H1 (cell line): ENCODE measurements at regions not wholly inside any gene's neighbourhood (a gene's known extent, or its start where the extent isn't known, plus 50 kb on each side); places are given as distances from the start of the nearest gene placed in this dataset.

Source experiments
- CTCF ChIA-PET: fragments of 300-600 bp; sonication (Branson Sonifier 250); formaldehyde crosslinking; loops from one replicate; lab custom pipeline; 2021; ENCODE audit not compliant: partially characterized antibody; lab: Charles Lee
- POLR2A ChIA-PET: fragments of 300-600 bp; sonication (Branson Sonifier 250); formaldehyde crosslinking; loops from one replicate; lab custom pipeline; 2021; ENCODE audit warnings: inconsistent platforms; ENCODE audit not compliant: partially characterized antibody; lab: Charles Lee
- DNase-seq, 2 experiments: peaks; one replicate each; pipeline versions ENCODE4 v3.0.0 to v3.0.0-alpha.2; 2010 to 2022; ENCODE audit warnings: low spot score in 2 of 2, low read depth in 1 of 2, mixed read lengths in 1 of 2
- FAIRE-seq: peaks from 2 replicates; lab custom pipeline; 2011; peaks lifted over from hg19 to GRCh38; lab: Jason Lieb, UNC
- H2AFZ ChIP-seq: 2 replicates; pipeline ENCODE4 v1.8.1; 2012; ENCODE audit warnings: low read length, inconsistent platforms
- H2AK5ac ChIP-seq: 2 replicates; pipeline ENCODE4 v1.6.1; 2013; ENCODE audit warnings: low read depth, low read length
- H2BK120ac ChIP-seq: replicated peaks from 2 replicates; pipeline ENCODE3; 2013; ENCODE audit warnings: low read depth, low read length, inconsistent platforms
- H2BK12ac ChIP-seq: 2 replicates; pipeline ENCODE4 v1.6.1; 2013; ENCODE audit warnings: low read depth, low read length
- H2BK15ac ChIP-seq: 2 replicates; pipeline ENCODE4 v1.6.1; 2013; ENCODE audit warnings: low read length
- H2BK20ac ChIP-seq: 2 replicates; pipeline ENCODE4 v1.6.1; 2013; ENCODE audit warnings: low read length
- H2BK5ac ChIP-seq: 2 replicates; pipeline ENCODE4 v1.6.1; 2013; ENCODE audit warnings: low read depth, low read length
- H3K14ac ChIP-seq: 2 replicates; pipeline ENCODE4 v1.6.1; 2013; ENCODE audit warnings: inconsistent platforms; ENCODE audit not compliant: insufficient read length
- H3K18ac ChIP-seq: 2 replicates; pipeline ENCODE4 v1.6.1; 2013; ENCODE audit warnings: low read length; ENCODE audit errors: extremely low read depth
- H3K23ac ChIP-seq: 2 replicates; pipeline ENCODE4 v1.6.1; 2013; ENCODE audit warnings: inconsistent platforms; ENCODE audit not compliant: insufficient read length
- H3K23me2 ChIP-seq: 2 replicates; pipeline ENCODE4 v1.6.1; 2013; ENCODE audit warnings: low read depth, low read length
- H3K27ac ChIP-seq: 2 replicates; pipeline ENCODE4 v1.6.1; 2011; ENCODE audit warnings: low read depth, low read length, inconsistent platforms
- H3K27me3 ChIP-seq, 4 experiments: replicated peaks in 1 of 4; 1 replicate in 1 of 4; 2 replicates in 3 of 4; pipeline versions ENCODE4 v1.6.1 to v1.8.1; 2011 to 2013; ENCODE audit warnings: low read length in 3 of 4, mild to moderate bottlenecking in 3 of 4, inconsistent platforms in 2 of 4, mixed read lengths in 2 of 4, moderate library complexity in 1 of 4; ENCODE audit not compliant: control insufficient read depth in 3 of 4, insufficient read depth in 3 of 4; ENCODE audit errors: extremely low read depth in 1 of 4
- H3K36me3 ChIP-seq, 4 experiments: 2 replicates each; pipeline versions ENCODE4 v1.6.1 to v1.8.1; 2011 to 2013; ENCODE audit warnings: mild to moderate bottlenecking in 4 of 4, low read length in 3 of 4, moderate library complexity in 2 of 4, control low read depth in 1 of 4, inconsistent platforms in 1 of 4; ENCODE audit not compliant: insufficient read depth in 4 of 4, control insufficient read depth in 2 of 4
- H3K4ac ChIP-seq: replicated peaks from 2 replicates; pipeline ENCODE3; 2013; ENCODE audit warnings: low read length, low read depth, mixed read lengths, inconsistent platforms; ENCODE audit not compliant: insufficient read length
- H3K4me1 ChIP-seq, 4 experiments: replicated peaks in 1 of 4; 1 replicate in 1 of 4; 2 replicates in 3 of 4; pipeline versions ENCODE4 v1.6.1 to v1.8.1; 2011 to 2013; ENCODE audit warnings: low read length in 3 of 4, inconsistent platforms in 2 of 4, mixed read lengths in 1 of 4; ENCODE audit not compliant: insufficient read depth in 4 of 4, control insufficient read depth in 3 of 4
- H3K4me2 ChIP-seq, 2 experiments: 2 replicates each; pipeline versions ENCODE4 v1.6.1 to v1.8.1; 2011 to 2013; ENCODE audit warnings: low read depth in 2 of 2, low read length in 2 of 2, control low read depth in 1 of 2, inconsistent platforms in 1 of 2, mild to moderate bottlenecking in 1 of 2; ENCODE audit not compliant: insufficient read depth in 1 of 2
- H3K4me3 ChIP-seq, 4 experiments: fragments of 200-600, 300-600 bp in 1 of 4; sonication (generic), shearing (Covaris generic), sonication (Bioruptor Twin) in 1 of 4; 2 replicates each; pipeline versions ENCODE4 v1.5.1 to v1.8.1; 2011 to 2016; ENCODE audit warnings: low read length in 4 of 4, low read depth in 3 of 4, control low read depth in 2 of 4, inconsistent platforms in 2 of 4, mild to moderate bottlenecking in 2 of 4, mixed read lengths in 1 of 4, moderate library complexity in 1 of 4; ENCODE audit not compliant: insufficient read depth in 2 of 4; ENCODE audit errors: extremely low read depth in 1 of 4
- H3K56ac ChIP-seq: replicated peaks from 2 replicates; pipeline ENCODE3; 2013; ENCODE audit warnings: low read depth, mild to moderate bottlenecking, mixed read lengths, low read length, inconsistent platforms; ENCODE audit not compliant: insufficient read length
- H3K79me1 ChIP-seq: 2 replicates; pipeline ENCODE4 v1.6.1; 2013; ENCODE audit warnings: low read depth, low read length, control low read depth
- H3K79me2 ChIP-seq, 2 experiments: 2 replicates each; pipeline versions ENCODE4 v1.6.1 to v1.8.1; 2012 to 2013; ENCODE audit warnings: low read length in 2 of 2, mild to moderate bottlenecking in 2 of 2, inconsistent platforms in 1 of 2; ENCODE audit not compliant: insufficient read depth in 2 of 2, control insufficient read depth in 1 of 2
- H3K9ac ChIP-seq, 4 experiments: replicated peaks in 1 of 4; 1 replicate in 1 of 4; 2 replicates in 3 of 4; pipeline versions ENCODE4 v1.6.1 to v1.8.1; 2011 to 2013; ENCODE audit warnings: low read depth in 3 of 4, low read length in 3 of 4, control low read depth in 2 of 4, mild to moderate bottlenecking in 2 of 4, moderate library complexity in 2 of 4, inconsistent platforms in 1 of 4; ENCODE audit errors: extremely low read depth in 1 of 4
- H3K9me3 ChIP-seq, 2 experiments: 2 replicates each; pipeline versions ENCODE4 v1.6.1 to v1.8.1; 2012 to 2013; ENCODE audit warnings: mild to moderate bottlenecking in 2 of 2, moderate library complexity in 2 of 2, control low read depth in 1 of 2, inconsistent platforms in 1 of 2, low read depth in 1 of 2, low read length in 1 of 2, mixed read lengths in 1 of 2; ENCODE audit not compliant: insufficient read depth in 2 of 2
- H4K20me1 ChIP-seq, 2 experiments: replicated peaks in 1 of 2; 2 replicates each; pipeline versions ENCODE3 to v1.8.1; 2011 to 2013; ENCODE audit warnings: inconsistent platforms in 2 of 2, low read length in 2 of 2, mild to moderate bottlenecking in 1 of 2; ENCODE audit not compliant: insufficient read depth in 2 of 2, control insufficient read depth in 1 of 2
- H4K5ac ChIP-seq: 2 replicates; pipeline ENCODE4 v1.6.1; 2013; ENCODE audit warnings: low read length, low read depth, mixed read lengths, inconsistent platforms; ENCODE audit not compliant: insufficient read length
- H4K8ac ChIP-seq: 2 replicates; pipeline ENCODE4 v1.8.0; 2013; ENCODE audit warnings: mild to moderate bottlenecking, moderate library complexity, low read length, inconsistent platforms; ENCODE audit not compliant: insufficient read depth; ENCODE audit errors: extremely low read depth
- H4K91ac ChIP-seq: replicated peaks from 2 replicates; pipeline ENCODE3; 2013; ENCODE audit warnings: low read length, mixed read lengths, inconsistent platforms; ENCODE audit not compliant: insufficient read length
- BACH1 ChIP-seq: IDR thresholded peaks from 2 replicates; pipeline ENCODE4 v1.6.1; 2012; ENCODE audit warnings: low read length, improper control_type of control experiment
- RAD21 ChIP-seq, 2 experiments: IDR thresholded peaks in 1 of 2; conservative IDR thresholded peaks in 1 of 2; 2 replicates each; pipeline ENCODE4 v1.6.1; 2011; ENCODE audit warnings: low read depth in 2 of 2, low read length in 2 of 2, improper control_type of control experiment in 1 of 2, inconsistent platforms in 1 of 2, mild to moderate bottlenecking in 1 of 2, moderate library complexity in 1 of 2
- USF2 ChIP-seq: IDR thresholded peaks from 2 replicates; pipeline ENCODE4 v1.6.1; 2011; ENCODE audit warnings: low read length, improper control_type of control experiment

GRCh38 chr14:66039495-66039894 is 446.7 kb upstream of the CCDC196 start:
- no peak overlapping the region for H2BK120ac ChIP-seq
- no peaks in the 10 kb centered on the region for H3K9me3 ChIP-seq
- H2BK20ac ChIP-seq: no peak overlapping the region
- H3K18ac ChIP-seq: no peak overlapping the region
- no peaks in the 10 kb centered on the region for H3K79me2 ChIP-seq
- no peak overlapping the region for H2AK5ac ChIP-seq
- H4K8ac ChIP-seq: no peak overlapping the region
- no peak overlapping the region for H3K27ac ChIP-seq
- no peak overlapping the region for H3K9ac ChIP-seq
- no peak overlapping the region for H3K56ac ChIP-seq
- FAIRE-seq: no peak
- peaks cover 0 to 2% (median 0%) of the 10 kb centered on the region in 4 experiments; a peak in 1 of 7 replicates for H3K4me1 ChIP-seq
- H3K4me2 ChIP-seq: no peak overlapping the region
- H4K91ac ChIP-seq: no peak overlapping the region
- H3K14ac ChIP-seq: no peak overlapping the region
- no peak overlapping the region for H2BK5ac ChIP-seq
- H3K23me2 ChIP-seq: no peaks in the 10 kb centered on the region
- H4K5ac ChIP-seq: no peak overlapping the region
- no peak overlapping the region for H3K23ac ChIP-seq
- H4K20me1 ChIP-seq: no peaks in the 10 kb centered on the region
- CTCF ChIA-PET: no interaction called here
- no peak for TF ChIP-seq RAD21 (IDR thresholded peaks at IDR 0.05 in 1 of 2, conservative IDR thresholded peaks at IDR 0.05 in 1 of 2; ENCODE audit: low read depth in 2 of 2, low read length in 2 of 2)
- no peak for TF ChIP-seq USF2
- TF ChIP-seq BACH1: no peak
- TF ChIP-seq, all 59 proteins: peak for 0
- Histone ChIP-seq H2AFZ (no peak overlapping the region), H3K4ac (no peak overlapping the region), H3K4me3 (no peak overlapping the region), H3K36me3 (no peaks in the 10 kb centered on the region), H3K79me1 (no peaks in the 10 kb centered on the region), H2BK15ac (no peak overlapping the region), H3K27me3 (no peaks in the 10 kb centered on the region), H2BK12ac (no peak overlapping the region)
- POLR2A ChIA-PET: no interaction called here
- DNase-seq: no peak
